SK-N-MC (cell line): ENCODE measurements at regions not wholly inside any gene's neighbourhood (a gene's known extent, or its start where the extent isn't known, plus 50 kb on each side); places are given as distances from the start of the nearest gene placed in this dataset.

Experiments
- EZH2 ChIP-seq: fragments of 200-600 bp; sonication (generic); IDR thresholded peaks from one replicate; pipeline ENCODE4 v1.6.1; 2017; ENCODE audit warnings: antibody characterized with exemption
- FOXP2 ChIP-seq: optimal IDR thresholded peaks from 2 replicates; pipeline ENCODE3; 2011; ENCODE audit warnings: mild to moderate bottlenecking, moderate library complexity; ENCODE audit not compliant: insufficient read depth; ENCODE audit errors: extremely low read length, control extremely low read depth
- POLR2AphosphoS5 ChIP-seq: IDR thresholded peaks from 2 replicates; pipeline ENCODE4 v1.6.1; 2012; ENCODE audit warnings: mild to moderate bottlenecking, low read depth, low read length, borderline replicate concordance

- TF ChIP-seq POLR2AphosphoS5 (no peak), EZH2 (no peak), FOXP2 (no peak)
These were observed 251.5 kb downstream of the TUSC7 start for GRCh38 chr3:116961106-116961505.
